ENCODE measurements at regions not wholly inside any gene's neighbourhood (a gene's known extent, or its start where the extent isn't known, plus 50 kb on each side); places are given as distances from the start of the nearest gene placed in this dataset.

- DNase-seq: no peak
Measured at GRCh38 chr6:153780011-153780410, 259.0 kb upstream of the OPRM1 start.

DNA sequence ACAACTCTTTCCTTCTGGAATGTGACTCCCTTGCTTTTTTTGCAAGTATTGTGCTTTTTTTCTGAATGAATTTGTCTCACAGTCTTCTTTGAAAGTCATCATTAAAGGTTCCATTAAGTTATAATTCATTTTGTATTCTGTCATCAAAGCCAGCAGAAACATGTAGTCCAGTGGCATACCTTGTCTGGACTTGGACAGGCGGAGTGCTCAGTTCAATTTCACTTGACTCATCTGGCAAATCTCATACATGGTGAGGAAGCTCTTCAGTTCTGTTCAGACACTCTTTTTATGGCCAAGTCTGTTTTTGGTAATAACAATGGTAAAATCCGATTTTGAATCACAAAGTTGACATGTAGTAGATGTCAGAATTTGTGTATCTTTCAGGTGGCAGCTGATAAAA is 260.8 kb upstream of the OPRM1 start:
- DNase-seq: no peak

GRCh38 chr6:153771577-153771976 is 267.5 kb upstream of the OPRM1 start:
- DNase-seq: no peak

GRCh38 chr6:153767127-153767526 is 271.9 kb upstream of the OPRM1 start:
- no peak for DNase-seq

GRCh38 chr6:153758516-153758915 is 280.5 kb upstream of the OPRM1 start:
- no peak for DNase-seq

GRCh38 chr6:153735761-153736160 is 303.3 kb upstream of the OPRM1 start:
- no peak for DNase-seq

DNA sequence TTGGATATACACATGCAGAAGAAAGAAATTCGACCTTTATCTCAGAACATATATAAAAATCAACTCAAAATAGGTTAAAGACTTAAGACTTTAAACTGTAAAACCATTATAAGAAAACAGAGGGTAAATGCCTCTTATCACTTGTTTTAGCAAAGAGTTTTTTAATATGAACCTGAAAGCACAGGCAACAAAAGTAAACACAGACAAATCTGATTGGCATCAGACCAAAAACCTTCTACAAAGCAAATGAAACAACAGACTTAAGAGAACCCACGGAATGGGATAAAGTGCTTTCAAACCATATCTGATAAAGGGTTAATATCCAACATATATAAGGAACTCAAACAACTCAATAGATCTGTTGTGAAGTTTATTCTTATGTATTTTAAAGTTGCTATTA is 309.9 kb upstream of the OPRM1 start:
- no peak for DNase-seq

DNA sequence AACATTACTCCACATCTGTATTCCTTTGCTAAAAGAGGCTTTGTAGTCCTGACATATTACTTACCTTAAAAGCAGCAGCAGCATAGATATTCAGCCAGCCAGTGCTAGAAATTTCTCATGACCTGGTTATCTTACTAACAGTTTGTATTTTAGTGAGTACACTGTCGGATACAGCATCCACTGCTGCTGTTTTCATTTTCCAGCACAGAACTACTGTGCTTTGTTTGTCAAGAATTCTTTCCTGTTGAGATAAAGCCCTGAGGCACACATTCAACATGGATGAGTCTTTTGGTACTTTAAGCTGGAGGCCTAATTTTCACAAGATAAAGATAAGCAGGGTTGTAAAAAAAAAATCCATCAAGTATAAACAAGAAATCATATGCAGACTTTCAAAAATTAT is 311.2 kb upstream of the OPRM1 start:
- DNase-seq: no peak

- no peak for DNase-seq
Measured at GRCh38 chr6:153725456-153725855, 313.6 kb upstream of the OPRM1 start.

DNA sequence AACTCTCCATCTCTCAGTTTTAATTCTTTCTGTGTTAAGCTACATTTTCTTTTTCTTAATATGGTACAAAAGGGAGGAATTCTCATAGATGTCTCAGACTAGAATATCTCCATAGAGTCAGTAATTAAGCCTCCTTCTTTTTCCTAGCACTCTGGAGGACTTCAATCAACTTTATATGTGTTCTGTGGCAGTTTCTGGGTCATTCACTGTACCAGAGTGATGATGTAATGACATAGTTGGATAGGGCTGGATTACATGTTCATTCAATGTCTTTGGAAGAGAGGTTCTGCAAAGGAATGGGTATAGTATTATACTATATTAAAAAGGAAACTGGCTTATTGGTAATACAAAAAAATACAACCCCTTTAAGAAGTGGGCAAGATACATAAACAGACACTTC is 318.3 kb upstream of the OPRM1 start:
- no peak for DNase-seq

DNA sequence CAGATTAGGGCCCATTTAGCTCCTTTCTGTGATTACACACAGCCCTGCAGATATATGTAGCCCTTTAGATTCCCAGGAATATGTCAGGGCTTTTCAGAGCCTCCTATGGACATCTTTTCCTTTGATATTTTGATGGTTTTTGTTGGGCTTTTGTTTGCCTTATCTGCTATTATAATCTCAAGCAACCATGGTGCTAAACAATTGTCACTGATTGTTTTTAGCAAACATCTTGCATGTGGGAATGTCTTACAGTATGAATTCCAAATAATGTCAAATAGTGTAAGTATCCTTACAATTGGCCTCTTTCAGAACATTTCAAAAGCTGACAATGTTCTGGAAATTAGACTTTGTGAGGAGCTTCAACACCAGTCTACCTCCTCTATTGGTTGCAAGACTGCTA is 333.6 kb upstream of the OPRM1 start:
- DNase-seq: no peak

DNA sequence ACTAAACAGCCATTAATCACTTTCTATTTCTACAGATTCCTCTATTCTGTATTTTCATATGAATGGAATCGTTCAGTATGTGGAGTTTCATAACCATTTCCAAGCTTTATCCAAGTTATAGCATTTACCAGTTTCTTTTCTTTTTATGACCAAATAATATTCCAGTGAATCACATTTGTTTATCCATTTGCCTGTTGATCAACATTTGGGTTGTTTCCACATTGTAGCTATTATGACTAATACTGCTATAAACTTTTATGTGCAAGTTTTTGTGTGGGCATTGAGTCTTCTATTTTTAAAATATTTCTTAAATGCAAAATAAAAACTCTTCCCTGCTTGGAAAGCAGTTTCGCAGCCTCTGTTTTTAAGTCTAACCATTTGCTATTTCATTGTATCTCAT is 336.4 kb upstream of the OPRM1 start:
- no peak for DNase-seq

DNA sequence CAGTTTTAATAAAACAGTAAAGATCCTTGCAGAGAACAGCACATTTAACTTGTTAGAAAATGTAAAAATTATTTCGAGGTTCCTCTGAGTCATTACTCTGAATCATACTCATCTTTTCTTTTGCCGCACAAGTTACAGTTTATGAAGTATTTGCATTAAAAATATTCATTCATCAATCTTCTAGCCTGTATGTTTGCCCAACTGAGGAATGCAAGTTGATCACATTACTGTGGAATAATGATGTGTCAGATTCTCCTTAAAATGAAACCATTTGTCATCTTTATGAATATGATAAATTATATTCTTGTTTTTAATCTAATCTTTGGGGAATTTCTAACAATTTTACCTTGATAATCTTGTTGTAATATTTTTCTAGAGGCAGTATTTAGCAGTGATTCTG is 340.4 kb upstream of the OPRM1 start:
- DNase-seq: no peak

- no peak for DNase-seq
Measured at GRCh38 chr6:153698001-153698400, 341.0 kb upstream of the OPRM1 start.

DNA sequence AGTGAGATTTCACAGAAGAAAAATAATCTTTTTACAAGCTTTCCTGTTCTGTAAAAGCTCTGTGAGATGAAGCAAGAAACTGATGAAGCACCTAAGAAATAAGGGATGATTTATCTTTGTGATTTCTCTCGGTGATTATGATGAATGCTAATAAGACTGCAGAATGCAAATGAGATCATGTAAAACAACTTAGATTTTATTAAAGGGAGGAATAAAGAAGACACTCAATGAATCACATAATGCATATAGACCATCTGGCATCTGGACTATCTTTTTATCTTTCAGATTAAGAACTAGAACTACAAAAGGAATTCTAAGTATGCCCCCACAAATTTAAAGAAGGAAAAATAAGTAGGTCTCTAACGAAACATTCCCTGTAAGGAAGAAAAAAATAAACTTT is 361.5 kb upstream of the OPRM1 start:
- no peak for DNase-seq

GRCh38 chr6:153673750-153674149 is 365.3 kb upstream of the OPRM1 start:
- DNase-seq: no peak

GRCh38 chr6:153673225-153673624 is 365.8 kb upstream of the OPRM1 start:
- DNase-seq: no peak

DNA sequence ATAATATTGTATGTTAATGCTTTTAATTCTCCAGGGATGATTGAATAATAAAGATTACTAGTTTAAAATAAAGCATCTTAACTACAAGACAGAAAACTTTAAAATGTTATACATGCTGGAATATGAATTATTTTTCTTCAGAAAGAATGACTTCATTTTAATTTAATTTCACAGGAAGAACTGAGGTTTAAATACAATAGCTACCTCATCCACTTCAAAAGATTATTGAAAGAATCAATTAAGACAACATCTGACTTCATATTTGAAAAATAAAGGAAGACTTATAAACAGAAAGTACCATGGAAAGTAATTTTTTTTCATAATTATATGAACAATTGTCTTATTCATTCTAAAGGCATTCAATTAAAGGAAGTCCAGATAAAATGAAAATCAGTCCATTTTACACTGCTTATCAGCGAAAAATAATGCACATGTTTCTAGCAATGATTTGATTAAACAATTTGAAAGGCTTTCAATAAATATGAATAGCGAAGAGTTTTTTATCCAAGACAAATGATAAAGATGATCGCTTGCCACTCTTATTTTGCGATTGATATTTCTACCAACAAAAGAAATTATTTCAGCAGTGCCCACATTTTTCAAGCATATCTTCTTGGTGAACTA is 368.5 kb upstream of the OPRM1 start:
- DNase-seq: no peak

DNA sequence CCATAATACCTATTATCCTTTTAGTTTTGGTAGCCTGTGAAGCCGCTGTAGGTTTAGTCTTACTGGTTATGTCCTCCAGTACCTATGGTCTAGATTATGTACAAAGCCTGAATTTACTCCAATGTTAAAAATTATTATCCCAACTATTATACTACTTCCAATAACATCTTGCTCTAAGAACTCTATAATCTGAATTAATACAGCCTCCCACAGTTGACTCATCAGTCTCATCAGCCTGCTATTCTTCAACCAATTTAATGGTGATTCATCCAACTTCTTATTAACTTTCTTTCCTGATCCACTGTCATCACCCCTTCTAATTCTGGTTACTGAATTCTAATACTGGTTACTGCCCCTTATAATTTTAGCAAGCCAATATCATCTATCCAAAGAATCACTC is 370.3 kb upstream of the OPRM1 start:
- DNase-seq: no peak

DNA sequence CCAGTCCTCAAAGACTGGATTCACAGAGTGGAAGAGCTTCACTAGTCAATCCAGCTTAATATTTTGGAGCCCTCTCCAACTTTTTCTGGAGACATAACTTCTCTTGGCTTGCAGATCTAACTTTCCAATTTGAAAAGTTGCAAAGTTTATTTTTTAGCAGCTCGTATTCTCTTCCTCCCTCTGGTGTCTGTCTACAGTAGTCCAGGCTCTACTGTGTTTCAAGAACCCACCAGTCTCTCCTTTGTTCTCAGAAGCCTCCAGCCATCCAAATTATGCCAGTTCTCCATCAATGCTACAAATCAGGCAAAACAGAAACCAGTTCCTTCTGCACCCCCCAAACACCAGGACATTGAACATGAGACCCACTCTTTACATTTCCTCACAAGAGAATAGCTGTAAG is 376.1 kb upstream of the OPRM1 start:
- no peak for DNase-seq

DNA sequence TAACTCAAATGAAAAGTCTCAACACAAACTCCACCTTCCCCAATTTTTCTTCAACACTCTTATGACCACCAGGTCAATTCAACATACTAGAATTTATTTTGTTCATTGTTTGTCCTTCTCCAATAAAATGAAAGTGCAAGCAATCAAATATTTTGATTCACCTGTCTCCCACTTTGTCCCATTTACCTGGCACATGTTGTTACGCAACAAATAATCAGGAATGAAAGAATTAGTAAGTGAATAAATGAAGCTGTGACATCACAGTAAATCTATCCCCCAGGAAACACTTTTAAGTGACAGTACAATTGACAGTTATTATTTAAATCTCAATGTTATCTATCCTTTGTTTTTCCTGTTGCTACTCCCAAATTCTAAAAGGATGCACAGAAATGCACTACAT is 393.7 kb upstream of the OPRM1 start:
- no peak for DNase-seq

DNA sequence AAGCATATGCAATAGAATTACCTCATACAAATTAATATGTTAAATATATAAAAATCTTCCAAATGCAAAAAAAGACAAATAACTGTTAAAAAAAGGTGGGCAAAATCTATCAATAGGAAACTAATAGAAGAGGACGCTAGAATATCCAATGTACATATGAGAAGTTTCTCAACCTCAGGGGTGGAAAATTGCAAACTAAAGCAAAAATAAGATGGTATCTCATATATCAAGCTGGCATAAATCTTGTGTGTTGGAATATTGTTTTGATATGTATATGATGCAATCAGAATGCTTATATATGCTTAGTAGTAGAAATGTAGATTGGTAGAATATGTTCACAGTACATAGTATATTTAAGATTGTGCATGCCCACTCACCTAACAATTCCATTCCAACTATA is 395.0 kb upstream of the OPRM1 start:
- DNase-seq: no peak

DNA sequence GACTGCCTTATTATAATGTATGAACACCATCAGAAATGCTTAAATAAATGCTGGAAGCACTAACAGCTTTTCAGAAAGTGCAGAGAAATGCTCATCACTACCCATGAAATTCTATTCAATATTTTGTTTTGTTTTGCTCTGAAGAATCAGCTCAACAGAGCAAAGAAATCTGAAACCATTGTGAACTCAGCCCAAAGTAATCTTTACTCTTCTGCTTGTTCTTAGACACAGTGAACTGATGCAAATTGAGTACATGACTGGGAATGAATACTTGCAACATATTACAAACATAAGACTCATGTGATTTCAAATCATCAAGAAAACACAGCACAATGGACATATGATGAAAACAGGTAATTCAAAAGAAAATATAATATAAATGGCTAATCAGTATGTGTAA is 404.6 kb upstream of the OPRM1 start:
- DNase-seq: no peak

GRCh38 chr6:153625089-153625488 is 414.0 kb upstream of the OPRM1 start:
- no peak for DNase-seq

- DNase-seq: no peak
Measured at GRCh38 chr6:153624528-153624927, 414.5 kb upstream of the OPRM1 start.

GRCh38 chr6:153623496-153623895 is 415.5 kb upstream of the OPRM1 start:
- DNase-seq: no peak

Measured in stimulated activated CD8-positive, alpha-beta memory T cell treated with anti-CD3 and anti-CD28 coated beads, Interleukin-4, amount 100 ng/mL, for 48 hours (primary cell).